ENCODE measurements at regions not wholly inside any gene's neighbourhood (a gene's known extent, or its start where the extent isn't known, plus 50 kb on each side); places are given as distances from the start of the nearest gene placed in this dataset.

DNA sequence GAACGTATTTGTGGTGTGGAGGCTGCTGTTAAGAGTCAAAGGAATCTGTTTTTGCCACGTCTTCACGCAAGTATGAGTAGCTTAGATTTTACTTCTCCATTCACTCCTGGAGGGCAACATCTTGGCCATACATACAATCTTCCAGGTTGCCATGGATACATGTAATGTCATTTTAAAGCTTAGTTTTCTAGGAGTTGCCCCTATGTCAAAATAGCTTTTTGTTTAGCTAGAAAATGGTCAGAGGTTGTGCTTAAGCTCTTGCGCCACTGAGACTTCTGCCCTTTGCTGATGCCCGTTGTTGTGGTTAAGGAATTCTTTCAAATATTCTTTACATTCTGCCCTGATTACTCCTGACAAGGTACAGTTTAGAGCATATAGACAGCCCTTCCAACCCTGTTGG, 245.4 kb upstream of the TFPI start:
- WGBS = 97% methylated on average over 5 of the region's 5 CpGs
- no peak overlapping the region for H3K4me3 ChIP-seq
- no peaks in the 10 kb centered on the region for H3K27me3 ChIP-seq (replicated peaks; ENCODE audit: insufficient read depth)
- TF ChIP-seq, protein P1, sequence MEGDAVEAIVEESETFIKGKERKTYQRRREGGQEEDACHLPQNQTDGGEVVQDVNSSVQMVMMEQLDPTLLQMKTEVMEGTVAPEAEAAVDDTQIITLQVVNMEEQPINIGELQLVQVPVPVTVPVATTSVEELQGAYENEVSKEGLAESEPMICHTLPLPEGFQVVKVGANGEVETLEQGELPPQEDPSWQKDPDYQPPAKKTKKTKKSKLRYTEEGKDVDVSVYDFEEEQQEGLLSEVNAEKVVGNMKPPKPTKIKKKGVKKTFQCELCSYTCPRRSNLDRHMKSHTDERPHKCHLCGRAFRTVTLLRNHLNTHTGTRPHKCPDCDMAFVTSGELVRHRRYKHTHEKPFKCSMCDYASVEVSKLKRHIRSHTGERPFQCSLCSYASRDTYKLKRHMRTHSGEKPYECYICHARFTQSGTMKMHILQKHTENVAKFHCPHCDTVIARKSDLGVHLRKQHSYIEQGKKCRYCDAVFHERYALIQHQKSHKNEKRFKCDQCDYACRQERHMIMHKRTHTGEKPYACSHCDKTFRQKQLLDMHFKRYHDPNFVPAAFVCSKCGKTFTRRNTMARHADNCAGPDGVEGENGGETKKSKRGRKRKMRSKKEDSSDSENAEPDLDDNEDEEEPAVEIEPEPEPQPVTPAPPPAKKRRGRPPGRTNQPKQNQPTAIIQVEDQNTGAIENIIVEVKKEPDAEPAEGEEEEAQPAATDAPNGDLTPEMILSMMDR (IDR thresholded peaks at IDR 0.05) = no peak
- TF ChIP-seq POLR2A (IDR thresholded peaks at IDR 0.05) (no peak), POLR2AphosphoS5 (IDR thresholded peaks at IDR 0.05) (no peak)
- H3K9me3 ChIP-seq = no peaks in the 10 kb centered on the region
- DNase-seq (ENCODE audit: low spot score) = no peak
- H3K36me3 ChIP-seq = no peaks in the 10 kb centered on the region
- H3K4me1 ChIP-seq (replicated peaks) = no peaks in the 10 kb centered on the region
- no peak overlapping the region for H3K27ac ChIP-seq
- intact Hi-C loops (cut with DNase I) = no loop called here

DNA sequence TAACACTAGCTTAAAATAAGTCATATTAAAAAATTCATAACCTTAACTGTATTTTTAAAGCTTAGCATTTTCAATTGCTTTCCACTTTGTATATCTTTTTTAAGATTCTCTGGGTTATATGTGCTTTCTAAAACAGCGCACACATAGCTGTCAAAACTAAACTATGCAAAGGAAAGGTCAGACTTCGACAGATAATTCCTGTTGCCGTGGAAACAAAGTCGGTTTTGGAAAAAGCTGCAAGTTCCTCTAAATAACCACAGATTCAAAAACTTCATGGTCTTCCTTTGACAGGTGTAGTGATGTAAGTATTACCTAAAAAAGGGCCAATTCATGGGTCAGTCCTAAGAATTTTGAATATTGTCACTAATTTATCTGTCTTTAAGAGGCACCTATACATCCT, 249.6 kb upstream of the TFPI start:
- H3K4me3 ChIP-seq = no peak overlapping the region
- no peaks in the 10 kb centered on the region for H3K4me1 ChIP-seq (replicated peaks)
- intact Hi-C loops (cut with DNase I) = no loop called here
- no peaks in the 10 kb centered on the region for H3K36me3 ChIP-seq
- H3K9me3 ChIP-seq = no peaks in the 10 kb centered on the region
- no peak overlapping the region for H3K27ac ChIP-seq
- no peaks in the 10 kb centered on the region for H3K27me3 ChIP-seq (replicated peaks; ENCODE audit: insufficient read depth)
- no peak for DNase-seq (ENCODE audit: low spot score)
- TF ChIP-seq POLR2A (IDR thresholded peaks at IDR 0.05) = no peak
- TF ChIP-seq, protein P1 (IDR thresholded peaks at IDR 0.05) = no peak
- TF ChIP-seq POLR2AphosphoS5 (IDR thresholded peaks at IDR 0.05) = no peak
- 85% methylated on average over 4 of the region's 4 CpGs for WGBS

DNA sequence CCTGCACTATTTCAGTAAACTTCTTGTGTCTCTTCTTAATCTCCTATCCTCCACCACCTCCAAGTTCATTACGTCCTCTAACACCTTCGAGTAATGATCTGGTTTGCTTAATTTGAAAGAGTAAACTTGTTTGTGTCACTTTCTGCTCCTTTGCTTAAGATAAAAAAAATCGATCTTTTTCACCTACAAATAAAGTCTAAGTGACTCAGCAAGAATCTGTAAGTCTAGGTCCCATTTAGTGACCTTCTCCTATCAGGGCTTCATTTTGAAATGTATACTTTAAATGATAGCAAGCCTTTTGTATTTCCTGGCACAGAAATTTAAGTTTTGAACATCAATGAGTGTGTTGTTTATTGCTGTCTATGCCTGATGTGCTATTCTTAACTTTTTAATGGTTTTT, 260.9 kb upstream of the TFPI start:
- Histone ChIP-seq H3K36me3 (no peaks in the 10 kb centered on the region), H3K4me1 (replicated peaks) (no peaks in the 10 kb centered on the region), H3K27ac (no peak overlapping the region), H3K27me3 (replicated peaks; ENCODE audit: insufficient read depth) (no peaks in the 10 kb centered on the region), H3K4me3 (no peak overlapping the region), H3K9me3 (no peaks in the 10 kb centered on the region)
- DNase-seq (ENCODE audit: low spot score) = no peak
- 83% methylated on average over 3 of the region's 3 CpGs for WGBS
- intact Hi-C loops (cut with DNase I) = no loop called here
- TF ChIP-seq POLR2A (IDR thresholded peaks at IDR 0.05) (no peak), POLR2AphosphoS5 (IDR thresholded peaks at IDR 0.05) (no peak)
- TF ChIP-seq, protein P1 (IDR thresholded peaks at IDR 0.05) = no peak

DNA sequence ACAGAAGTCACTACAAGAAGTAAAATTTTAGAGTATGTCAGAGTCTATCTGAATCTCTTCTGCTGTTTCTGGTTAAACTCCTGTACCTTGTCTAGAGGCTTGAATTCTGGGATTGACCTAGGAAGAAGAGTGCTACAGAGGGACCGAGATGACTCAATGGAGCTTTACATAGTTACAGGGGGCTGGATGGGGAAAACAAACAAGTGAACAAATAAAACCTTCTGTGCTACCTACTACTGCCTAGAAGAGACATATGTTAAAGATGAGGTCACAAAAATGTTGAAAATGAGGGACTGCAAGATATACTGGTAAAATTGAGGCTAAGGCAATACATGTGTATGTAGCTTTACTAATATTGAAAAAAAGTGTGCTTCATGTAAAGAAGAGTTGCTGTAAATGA, 265.4 kb upstream of the TFPI start:
- 48% methylated on average over 1 of the region's 1 CpG for WGBS
- intact Hi-C loops (cut with DNase I) = no loop called here
- no peaks in the 10 kb centered on the region for H3K9me3 ChIP-seq

DNA sequence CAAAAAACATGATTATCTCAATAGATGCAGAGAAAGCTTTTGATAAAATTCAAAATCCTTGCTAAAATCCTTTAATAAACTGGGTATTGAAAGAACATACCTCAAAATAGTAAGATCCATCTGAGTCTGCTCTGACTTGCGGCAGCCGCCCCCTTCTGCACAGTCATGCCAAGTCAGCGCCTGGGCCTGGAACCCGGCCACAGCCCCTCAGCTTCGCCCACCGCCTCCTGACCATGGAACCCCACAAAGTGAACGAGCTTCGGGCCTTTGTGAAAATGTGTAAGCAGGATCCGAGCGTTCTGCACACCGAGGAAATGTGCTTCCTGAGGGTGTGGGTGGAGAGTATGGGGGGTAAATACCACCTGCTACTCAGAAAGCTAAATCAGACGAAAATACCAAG, 270.9 kb upstream of the TFPI start:
- DNase-seq (ENCODE audit: low spot score) = no peak
- 88% methylated on average over 12 of the region's 12 CpGs for WGBS
- intact Hi-C loops (cut with DNase I) = loop anchor here (5.0 kb wide), 1 partner anchor 262 kb away; no protein-coding TSS in a partner anchor
- no peak overlapping the region for H3K27ac ChIP-seq
- H3K4me3 ChIP-seq = no peak overlapping the region
- H3K9me3 ChIP-seq = no peaks in the 10 kb centered on the region
- no peaks in the 10 kb centered on the region for H3K36me3 ChIP-seq
- H3K4me1 ChIP-seq (replicated peaks) = no peaks in the 10 kb centered on the region
- no peak for TF ChIP-seq POLR2A (IDR thresholded peaks at IDR 0.05)
- TF ChIP-seq, protein P1 (IDR thresholded peaks at IDR 0.05) = no peak
- TF ChIP-seq POLR2AphosphoS5 (IDR thresholded peaks at IDR 0.05) = no peak
- H3K27me3 ChIP-seq (replicated peaks; ENCODE audit: insufficient read depth) = no peaks in the 10 kb centered on the region

More for the DNA sequence above, 265.4 kb upstream of the TFPI start:
- no peak for DNase-seq (ENCODE audit: low spot score)
- H3K27ac ChIP-seq = no peak overlapping the region
- H3K4me3 ChIP-seq = no peak overlapping the region
- no peaks in the 10 kb centered on the region for H3K4me1 ChIP-seq (replicated peaks)
- no peaks in the 10 kb centered on the region for H3K36me3 ChIP-seq
- no peaks in the 10 kb centered on the region for H3K27me3 ChIP-seq (replicated peaks; ENCODE audit: insufficient read depth)
- TF ChIP-seq, protein P1 (IDR thresholded peaks at IDR 0.05) = no peak
- no peak for TF ChIP-seq POLR2A (IDR thresholded peaks at IDR 0.05)
- no peak for TF ChIP-seq POLR2AphosphoS5 (IDR thresholded peaks at IDR 0.05)
